ENCODE measurements at regions not wholly inside any gene's neighbourhood (a gene's known extent, or its start where the extent isn't known, plus 50 kb on each side); places are given as distances from the start of the nearest gene placed in this dataset.

GRCh38 chrY:8202837-8203236 lies 1134.4 kb upstream of the TSPY4 start:
- 29 to 51% (median 38%) methylated on average over 3 of the region's 3 CpGs; no CpG with 5 or more reads in 2 of the 5 donors for WGBS, 5 donors
- Histone ChIP-seq H3K9me3 (peaks cover 0 to 2% (median 0%) of the 10 kb centered on the region in 8 donors), H3K27me3 (replicated peaks in 1 of 7) (no peaks in the 10 kb centered on the region), H3K4me1 (no peaks in the 10 kb centered on the region), H3K27ac (no peak overlapping the region), H3K36me3 (no peaks in the 10 kb centered on the region), H3K4me3 (no peak overlapping the region)
- intact Hi-C loops (cut with DNase I; ENCODE audit: low total_unique reads), result no loop called here
- no peak for DNase-seq
- TF ChIP-seq POLR2AphosphoS5 (IDR thresholded peaks at IDR 0.05) (no peak), CTCF (IDR thresholded peaks at IDR 0.05 in 8 of 11, conservative IDR thresholded peaks at IDR 0.05 in 3 of 11) (no peak), POLR2A (IDR thresholded peaks at IDR 0.05) (no peak)

DNA sequence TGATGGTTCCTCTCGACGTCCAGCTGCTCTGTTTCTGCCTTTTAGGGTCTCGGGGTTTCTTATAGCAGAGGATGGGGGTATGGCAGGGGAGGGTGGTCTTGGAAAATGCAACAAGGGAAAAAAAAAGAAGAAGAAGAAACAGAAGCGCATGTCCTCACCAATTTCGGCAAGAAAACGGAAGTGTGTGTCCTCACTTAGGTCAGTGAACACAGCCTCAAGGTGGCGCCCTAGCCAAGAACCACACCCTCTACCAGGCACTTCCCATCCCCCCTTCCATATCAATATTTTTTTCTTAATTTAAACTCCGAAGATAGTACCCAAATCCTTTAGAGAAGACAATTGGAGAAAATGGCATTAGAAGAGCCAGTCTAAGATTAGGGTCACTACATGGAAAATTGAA lies 1096.1 kb upstream of the TSPY4 start:
- 68 to 85% (median 80%) methylated on average over 7 to 8 of the region's 8 CpGs; no CpG with 5 or more reads in 2 of the 5 donors for WGBS, 5 donors
- Histone ChIP-seq H3K27me3 (replicated peaks in 1 of 7) (no peaks in the 10 kb centered on the region), H3K27ac (no peak overlapping the region), H3K4me3 (no peak overlapping the region), H3K4me1 (no peaks in the 10 kb centered on the region), H3K36me3 (no peaks in the 10 kb centered on the region), H3K9me3 (no peaks in the 10 kb centered on the region)
- DNase-seq, result no peak
- TF ChIP-seq CTCF (IDR thresholded peaks at IDR 0.05 in 8 of 11, conservative IDR thresholded peaks at IDR 0.05 in 3 of 11), result no peak
- TF ChIP-seq POLR2A (IDR thresholded peaks at IDR 0.05), result no peak
- TF ChIP-seq POLR2AphosphoS5 (IDR thresholded peaks at IDR 0.05), result no peak
- intact Hi-C loops (cut with DNase I; ENCODE audit: low total_unique reads), result no loop called here

GRCh38 chrY:8273807-8274206 lies 1063.5 kb upstream of the TSPY4 start:
- intact Hi-C loops (cut with DNase I; ENCODE audit: low total_unique reads), result no loop called here
- Histone ChIP-seq H3K4me3 (no peak overlapping the region), H3K36me3 (no peaks in the 10 kb centered on the region), H3K27me3 (replicated peaks in 1 of 7) (no peaks in the 10 kb centered on the region), H3K9me3 (no peaks in the 10 kb centered on the region), H3K4me1 (no peaks in the 10 kb centered on the region), H3K27ac (no peak overlapping the region)
- TF ChIP-seq POLR2A (IDR thresholded peaks at IDR 0.05) (no peak), CTCF (IDR thresholded peaks at IDR 0.05 in 8 of 11, conservative IDR thresholded peaks at IDR 0.05 in 3 of 11) (no peak), POLR2AphosphoS5 (IDR thresholded peaks at IDR 0.05) (no peak)
- DNase-seq, result no peak

DNA sequence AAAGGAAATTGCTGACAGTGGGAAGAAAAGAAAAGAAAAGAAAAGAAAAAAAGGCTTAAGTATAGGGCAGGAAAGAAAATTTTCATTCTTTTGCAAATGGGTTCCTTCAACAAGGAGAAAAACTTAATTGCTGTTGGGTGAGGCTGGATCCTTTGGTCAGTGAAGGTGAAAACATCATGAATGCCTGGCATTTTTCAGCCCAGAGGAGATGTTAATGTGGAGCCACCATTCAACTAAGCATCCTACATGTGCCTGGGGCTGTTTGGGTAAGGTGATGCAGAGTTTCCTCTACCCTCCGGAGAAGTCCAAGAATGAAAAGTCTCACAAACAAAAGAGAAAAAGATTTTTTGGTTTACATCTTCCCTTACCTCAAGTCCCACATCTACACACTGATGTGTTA lies 1032.2 kb upstream of the TSPY4 start:
- Histone ChIP-seq H3K27ac (no peak overlapping the region), H3K36me3 (no peaks in the 10 kb centered on the region), H3K4me1 (no peaks in the 10 kb centered on the region), H3K9me3 (no peaks in the 10 kb centered on the region), H3K27me3 (replicated peaks in 1 of 7) (no peaks in the 10 kb centered on the region), H3K4me3 (no peak overlapping the region)
- WGBS, 5 donors, result 73 to 100% (median 76%) methylated on average over 1 of the region's 1 CpG; no CpG with 5 or more reads in 2 of the 5 donors
- intact Hi-C loops (cut with DNase I; ENCODE audit: low total_unique reads), result no loop called here
- TF ChIP-seq POLR2AphosphoS5 (IDR thresholded peaks at IDR 0.05), result no peak
- TF ChIP-seq CTCF (IDR thresholded peaks at IDR 0.05 in 8 of 11, conservative IDR thresholded peaks at IDR 0.05 in 3 of 11), result no peak
- no peak for TF ChIP-seq POLR2A (IDR thresholded peaks at IDR 0.05)
- DNase-seq, result no peak

Measured in spleen (tissue), 11 donors.